Ascending aorta (tissue), 2 donors: ENCODE measurements at regions not wholly inside any gene's neighbourhood (a gene's known extent, or its start where the extent isn't known, plus 50 kb on each side); places are given as distances from the start of the nearest gene placed in this dataset.

Experiments used
- DNase-seq, 2 donors: peaks; one replicate each; pipeline ENCODE4 v3.0.0-alpha.2; 2019; ENCODE audit warnings: low spot score in 2 of 2
- H3K27ac ChIP-seq, 2 donors: fragments of 200-600 bp; sonication (generic); one replicate each; pipeline ENCODE4 v1.5.1; 2016 to 2017; ENCODE audit warnings: mild to moderate bottlenecking in 1 of 2
- H3K27me3 ChIP-seq: fragments of 200-600 bp; sonication (generic); one replicate; pipeline ENCODE4 v1.5.1; 2017
- H3K36me3 ChIP-seq, 2 donors: fragments of 200-600 bp; sonication (generic); one replicate each; pipeline ENCODE4 v1.5.1; 2016
- H3K4me1 ChIP-seq, 2 donors: fragments of 200-600 bp; sonication (generic); one replicate each; pipeline ENCODE4 v1.5.1; 2016 to 2017; ENCODE audit warnings: mild to moderate bottlenecking in 1 of 2
- H3K4me3 ChIP-seq, 2 donors: fragments of 200-600 bp; sonication (generic); one replicate each; pipeline ENCODE4 v1.5.1; 2016 to 2017; ENCODE audit warnings: mild to moderate bottlenecking in 1 of 2
- H3K9me3 ChIP-seq, 2 donors: fragments of 200-600 bp; sonication (generic); one replicate each; pipeline ENCODE4 v1.5.1; 2016
- intact Hi-C: fragments of 100-400 bp; cut with DNase I; formaldehyde crosslinking; loops from one replicate; pipeline ENCODE4 v1.15.1; 2023
- TF ChIP-seq, protein P1 (sequence below), 3 experiments: fragments of 200-600 bp in 2 of 3; fragments of 450-650 bp in 1 of 3; sonication (generic) in 2 of 3; IDR thresholded peaks; one replicate each; pipeline ENCODE4 v1.5.1; 2016 to 2019; ENCODE audit warnings: antibody characterized with exemption in 3 of 3, mild to moderate bottlenecking in 1 of 3, moderate library complexity in 1 of 3

DNA sequence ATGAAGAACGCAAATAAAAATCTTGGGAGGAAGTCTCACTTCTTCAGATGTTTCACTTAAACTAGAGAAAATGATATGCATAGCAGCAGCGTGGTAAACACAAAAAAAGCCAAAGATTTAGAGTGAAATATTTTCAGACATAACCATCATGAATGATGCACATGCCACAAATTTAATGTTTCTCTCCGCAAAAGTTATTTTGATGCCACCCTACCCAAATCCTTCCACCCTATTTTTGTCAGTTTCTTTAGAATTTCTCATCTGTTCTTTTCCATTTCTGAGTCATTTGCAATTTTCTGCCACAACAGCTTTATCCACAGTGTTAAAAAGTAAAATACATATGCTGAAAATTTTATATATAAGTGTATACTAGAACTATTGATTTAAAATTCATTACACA, 1663.7 kb upstream of the ADGRL3 start:
- H3K27me3 ChIP-seq: no peaks in the 10 kb centered on the region
- no peaks in the 10 kb centered on the region for H3K9me3 ChIP-seq
- H3K27ac ChIP-seq: no peak overlapping the region
- intact Hi-C loops: no loop called here
- no peak overlapping the region for H3K4me3 ChIP-seq
- H3K36me3 ChIP-seq: no peaks in the 10 kb centered on the region
- DNase-seq: no peak
- TF ChIP-seq, protein P1, sequence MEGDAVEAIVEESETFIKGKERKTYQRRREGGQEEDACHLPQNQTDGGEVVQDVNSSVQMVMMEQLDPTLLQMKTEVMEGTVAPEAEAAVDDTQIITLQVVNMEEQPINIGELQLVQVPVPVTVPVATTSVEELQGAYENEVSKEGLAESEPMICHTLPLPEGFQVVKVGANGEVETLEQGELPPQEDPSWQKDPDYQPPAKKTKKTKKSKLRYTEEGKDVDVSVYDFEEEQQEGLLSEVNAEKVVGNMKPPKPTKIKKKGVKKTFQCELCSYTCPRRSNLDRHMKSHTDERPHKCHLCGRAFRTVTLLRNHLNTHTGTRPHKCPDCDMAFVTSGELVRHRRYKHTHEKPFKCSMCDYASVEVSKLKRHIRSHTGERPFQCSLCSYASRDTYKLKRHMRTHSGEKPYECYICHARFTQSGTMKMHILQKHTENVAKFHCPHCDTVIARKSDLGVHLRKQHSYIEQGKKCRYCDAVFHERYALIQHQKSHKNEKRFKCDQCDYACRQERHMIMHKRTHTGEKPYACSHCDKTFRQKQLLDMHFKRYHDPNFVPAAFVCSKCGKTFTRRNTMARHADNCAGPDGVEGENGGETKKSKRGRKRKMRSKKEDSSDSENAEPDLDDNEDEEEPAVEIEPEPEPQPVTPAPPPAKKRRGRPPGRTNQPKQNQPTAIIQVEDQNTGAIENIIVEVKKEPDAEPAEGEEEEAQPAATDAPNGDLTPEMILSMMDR (IDR thresholded peaks at IDR 0.05): no peak
- H3K4me1 ChIP-seq: no peaks in the 10 kb centered on the region

DNA sequence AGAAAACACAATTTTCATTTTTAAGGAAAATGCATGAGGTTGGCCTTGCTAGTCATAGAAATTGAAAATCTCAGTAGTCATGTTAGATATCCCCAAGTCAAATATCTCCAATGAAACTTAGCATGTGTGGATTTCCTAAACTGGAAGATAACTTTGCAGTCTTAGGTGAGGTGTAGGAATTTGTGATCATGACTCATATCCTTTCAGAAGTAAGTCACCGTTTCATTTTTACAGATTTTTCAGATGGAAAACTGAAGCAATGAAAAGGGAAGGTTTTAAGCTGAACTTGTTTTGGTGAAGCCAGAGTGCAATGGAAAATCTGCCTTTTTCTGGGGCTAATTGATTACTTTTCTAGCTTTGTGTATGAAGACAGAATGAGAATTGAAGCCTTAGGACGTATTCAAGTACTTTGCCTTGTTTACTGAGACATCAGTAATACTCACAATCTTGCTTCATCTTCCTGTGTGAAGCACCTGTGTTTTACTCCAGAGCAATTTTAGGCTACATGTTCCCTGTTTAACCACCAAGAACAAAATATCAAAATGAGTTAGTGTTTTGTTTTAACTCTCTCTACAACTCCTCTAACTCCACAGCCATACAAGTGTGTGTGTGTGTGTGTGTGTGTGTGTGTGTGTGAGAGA, 1662.8 kb upstream of the ADGRL3 start:
- H3K36me3 ChIP-seq: no peaks in the 10 kb centered on the region
- H3K27me3 ChIP-seq: no peaks in the 10 kb centered on the region
- no peak for DNase-seq
- intact Hi-C loops: no loop called here
- no peaks in the 10 kb centered on the region for H3K9me3 ChIP-seq
- no peaks in the 10 kb centered on the region for H3K4me1 ChIP-seq
- H3K4me3 ChIP-seq: no peak overlapping the region
- no peak overlapping the region for H3K27ac ChIP-seq
- TF ChIP-seq, protein P1 (IDR thresholded peaks at IDR 0.05): no peak

DNA sequence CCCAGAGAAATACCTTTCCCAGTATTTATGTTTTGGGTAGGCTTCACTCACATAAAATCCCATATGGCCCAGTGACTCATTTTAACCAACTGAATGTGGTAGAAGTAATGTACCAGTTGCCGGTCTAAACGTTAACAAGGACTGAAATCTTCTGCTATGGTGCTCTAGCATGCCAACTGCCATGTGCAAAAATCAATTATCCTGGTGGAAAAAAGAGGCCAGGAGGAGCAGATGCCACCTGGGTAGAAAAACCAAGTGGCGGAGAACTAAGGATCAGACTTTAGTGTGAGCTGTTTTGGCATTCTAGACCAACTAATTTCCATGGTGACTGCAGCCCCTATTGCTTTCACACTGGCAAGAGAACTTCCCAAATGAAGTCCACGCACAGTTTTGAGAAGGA, 1660.7 kb upstream of the ADGRL3 start:
- H3K27me3 ChIP-seq: no peaks in the 10 kb centered on the region
- no peak for DNase-seq
- no peaks in the 10 kb centered on the region for H3K9me3 ChIP-seq
- intact Hi-C loops: no loop called here
- H3K4me3 ChIP-seq: no peak overlapping the region
- TF ChIP-seq, protein P1 (IDR thresholded peaks at IDR 0.05): no peak
- no peak overlapping the region for H3K27ac ChIP-seq
- no peaks in the 10 kb centered on the region for H3K36me3 ChIP-seq
- no peaks in the 10 kb centered on the region for H3K4me1 ChIP-seq

DNA sequence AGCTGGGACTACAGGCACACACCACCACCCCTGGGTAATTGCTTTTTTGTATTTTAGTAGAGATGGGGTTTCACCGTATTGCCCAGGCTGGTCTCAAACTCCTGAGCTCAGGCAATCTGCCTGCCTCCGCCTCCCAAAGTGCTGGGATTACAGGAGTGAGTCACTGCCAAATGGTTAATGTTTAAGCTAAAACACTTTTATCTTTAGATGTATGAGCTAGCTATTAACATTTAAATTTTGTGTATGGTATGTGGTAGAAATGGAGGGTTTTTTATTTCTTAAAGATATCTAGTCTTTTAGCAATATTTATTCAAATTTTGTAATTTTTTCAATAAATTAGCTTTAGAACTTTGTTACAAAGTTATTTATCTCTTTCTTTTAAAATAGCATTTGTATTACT, 1659.8 kb upstream of the ADGRL3 start:
- H3K27ac ChIP-seq: no peak overlapping the region
- H3K27me3 ChIP-seq: no peaks in the 10 kb centered on the region
- no peaks in the 10 kb centered on the region for H3K9me3 ChIP-seq
- no peaks in the 10 kb centered on the region for H3K36me3 ChIP-seq
- TF ChIP-seq, protein P1 (IDR thresholded peaks at IDR 0.05): no peak
- no peaks in the 10 kb centered on the region for H3K4me1 ChIP-seq
- H3K4me3 ChIP-seq: no peak overlapping the region
- DNase-seq: no peak
- intact Hi-C loops: no loop called here

DNA sequence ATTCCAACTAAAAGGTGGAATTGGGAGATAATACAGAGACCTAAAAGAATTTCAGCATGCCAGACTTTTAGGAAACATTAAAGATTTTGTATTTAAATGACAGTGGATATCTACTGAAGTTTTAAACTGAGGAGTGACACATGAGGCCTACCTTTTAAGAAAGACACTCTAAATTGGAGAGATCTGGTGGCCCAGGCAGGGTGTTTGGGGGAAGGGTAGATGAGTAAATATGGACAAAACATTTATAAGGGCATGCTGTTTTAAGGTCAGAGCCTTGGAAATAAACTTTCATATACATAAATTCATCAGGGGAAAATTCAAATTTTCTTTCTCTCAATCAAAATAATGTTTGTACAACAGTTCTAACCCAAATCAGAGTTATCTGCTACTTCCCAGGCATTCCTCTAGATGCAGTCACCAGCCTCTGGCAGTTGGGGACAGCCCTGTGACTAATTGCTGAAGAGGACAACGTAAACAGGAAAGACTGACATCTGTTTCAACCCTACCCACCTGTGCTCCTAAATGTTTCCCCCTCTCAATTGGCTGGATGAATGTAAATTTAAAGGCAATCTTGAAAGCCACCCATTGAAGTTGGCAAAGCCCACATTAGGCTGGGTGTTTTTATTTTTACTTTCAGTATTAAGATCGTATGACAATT, 1646.9 kb upstream of the ADGRL3 start:
- no peak for DNase-seq
- Histone ChIP-seq H3K9me3 (no peaks in the 10 kb centered on the region), H3K27ac (no peak overlapping the region), H3K36me3 (no peaks in the 10 kb centered on the region), H3K4me1 (no peaks in the 10 kb centered on the region), H3K4me3 (peak overlapping the region; percentile 31 to 51), H3K27me3 (no peaks in the 10 kb centered on the region)
- intact Hi-C loops: no loop called here
- TF ChIP-seq, protein P1 (IDR thresholded peaks at IDR 0.05): no peak
